ENCODE measurements at regions not wholly inside any gene's neighbourhood (a gene's known extent, or its start where the extent isn't known, plus 50 kb on each side); places are given as distances from the start of the nearest gene placed in this dataset.

- TF ChIP-seq CTCF (IDR thresholded peaks at IDR 0.05; ENCODE audit: insufficient read depth, low read length) (no peak), POLR2AphosphoS5 (IDR thresholded peaks at IDR 0.05; ENCODE audit: low read depth) (no peak), REST (IDR thresholded peaks at IDR 0.05; ENCODE audit: insufficient replicate concordance, low read depth) (no peak), GABPA (IDR thresholded peaks at IDR 0.05; ENCODE audit: low read depth) (no peak)
Observed at GRCh38 chr22:48800036-48800885, 1027.4 kb downstream of the BRD1 start.

Data from HL-60 (cell line).